ENCODE measurements at regions not wholly inside any gene's neighbourhood (a gene's known extent, or its start where the extent isn't known, plus 50 kb on each side); places are given as distances from the start of the nearest gene placed in this dataset.
"Not testable (repeated sequence)": the region's sequence is repeated elsewhere in the genome, so short reads cannot be mapped to it uniquely, and the experiment has no call there.

DNA sequence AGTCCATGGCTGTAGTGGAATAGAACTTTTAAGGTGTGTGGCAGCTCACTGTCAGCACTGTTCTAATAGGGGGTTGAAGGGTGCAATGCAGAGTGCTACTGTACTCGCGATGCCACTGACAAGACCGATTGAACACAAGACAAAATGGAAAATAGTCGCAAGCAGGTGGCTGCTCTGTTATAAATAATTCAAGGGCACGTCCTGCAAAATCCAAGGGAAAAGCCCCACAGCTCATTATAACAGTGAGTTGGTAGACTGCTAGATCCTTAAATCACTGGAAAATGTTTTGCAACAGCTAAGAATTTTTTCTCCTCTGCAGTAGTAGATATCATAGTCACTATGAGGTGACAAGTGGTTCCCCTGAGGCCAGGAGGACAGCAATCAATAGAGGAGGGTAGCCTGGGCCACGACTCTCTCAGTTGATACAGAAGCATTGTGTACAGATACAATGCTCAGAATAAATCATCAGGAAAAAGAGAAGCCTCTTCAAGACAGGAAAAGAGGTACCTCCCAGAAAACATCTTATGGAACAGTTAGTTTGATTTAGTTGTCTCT, 926.3 kb downstream of the TLE4 start:
- no peak for DNase-seq (ENCODE audit: low read depth in 4 of 4, low spot score in 1 of 4)

DNA sequence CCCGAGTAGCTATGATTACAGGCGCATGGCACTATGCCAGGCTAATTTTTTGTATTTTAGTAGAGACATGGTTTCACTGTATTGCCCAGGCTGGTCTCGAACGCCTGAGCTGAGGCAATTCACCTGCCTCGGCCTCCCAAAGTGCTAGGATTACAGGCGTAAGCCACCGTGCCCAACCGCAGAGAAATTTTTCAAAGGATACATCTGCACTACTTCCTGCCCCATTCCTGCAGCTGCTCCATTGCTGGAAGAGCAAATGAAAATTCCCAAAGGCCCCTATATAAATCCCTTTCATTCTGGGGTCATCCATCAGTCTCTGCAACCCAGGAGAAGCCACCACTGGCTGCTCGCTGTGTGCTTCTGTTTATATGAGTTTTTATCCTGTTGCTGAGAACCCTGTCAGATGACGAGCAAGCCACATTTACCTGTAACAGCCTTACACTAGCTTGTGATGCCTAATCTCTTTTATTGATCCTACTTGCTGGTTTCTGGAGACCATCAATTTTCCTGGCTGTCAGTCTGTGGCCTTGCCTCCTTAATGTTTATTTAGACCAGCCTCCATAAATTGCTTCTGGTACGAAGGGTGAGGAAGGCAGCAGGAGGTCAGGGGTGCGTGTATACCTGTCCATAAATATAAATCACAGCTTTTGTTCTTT, 925.3 kb downstream of the TLE4 start:
- DNase-seq (ENCODE audit: low read depth in 4 of 4, low spot score in 1 of 4): no peak

DNA sequence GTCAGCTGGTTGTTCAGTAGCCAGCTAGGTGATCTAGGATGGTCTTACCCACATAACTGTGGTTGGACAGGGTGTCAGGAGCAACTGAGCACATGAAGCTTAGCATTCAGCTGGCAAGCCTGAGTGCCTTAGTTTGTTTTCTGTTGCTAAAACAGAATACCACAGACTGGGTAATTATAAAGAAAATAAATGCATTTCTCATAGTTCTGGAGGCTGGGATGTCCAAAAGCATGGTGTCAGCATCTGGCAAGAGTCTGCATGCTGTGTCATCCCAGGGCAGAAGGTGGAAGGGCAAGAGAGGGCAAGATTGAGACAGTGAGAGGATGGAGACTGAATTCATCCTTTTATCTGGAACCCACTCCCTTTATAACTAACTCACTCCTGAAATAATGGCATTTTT, 921.5 kb downstream of the TLE4 start:
- DNase-seq (ENCODE audit: low read depth in 4 of 4, low spot score in 1 of 4): no peak

DNA sequence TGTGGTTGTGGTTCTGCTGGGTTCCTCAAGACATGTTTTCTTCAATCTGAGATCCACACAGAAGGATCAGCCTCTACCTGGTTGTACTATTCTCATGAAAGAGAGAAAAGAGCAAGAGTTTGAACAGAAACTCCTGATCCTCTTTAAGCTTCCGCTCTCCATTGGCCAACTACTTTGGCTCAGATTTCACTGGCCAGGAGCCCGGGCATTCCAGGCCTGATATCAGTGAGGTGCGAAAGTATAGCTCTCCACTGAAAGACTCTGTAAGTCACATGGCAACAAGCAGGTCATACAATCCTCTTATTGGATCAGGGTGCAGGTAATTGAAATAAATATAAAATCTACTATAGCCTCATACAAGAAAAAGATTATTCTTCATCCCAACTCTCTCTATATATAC, 920.5 kb downstream of the TLE4 start:
- DNase-seq (ENCODE audit: low read depth in 4 of 4, low spot score in 1 of 4): no peak

GRCh38 chr9:80491086-80491696, 919.4 kb downstream of the TLE4 start:
- DNase-seq (ENCODE audit: low read depth in 4 of 4, low spot score in 1 of 4): no peak

DNA sequence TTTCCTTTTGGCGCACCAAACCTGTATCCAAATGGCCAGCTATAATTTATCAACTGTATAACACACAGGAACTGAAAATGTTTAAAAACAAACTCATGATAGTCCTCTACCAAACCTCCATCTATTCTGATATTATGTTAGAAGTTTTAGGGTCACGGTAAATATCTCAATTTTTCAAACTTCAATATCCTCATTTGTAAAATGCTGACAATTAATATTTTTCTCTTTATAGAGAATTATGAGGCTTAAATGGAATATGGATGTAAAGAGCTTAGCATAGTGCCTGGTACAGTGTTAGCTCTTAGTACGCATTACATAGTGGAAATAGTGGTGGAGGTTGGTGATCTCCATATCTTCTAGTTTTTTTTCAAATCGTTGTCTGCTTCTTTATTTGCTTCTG, 917.6 kb downstream of the TLE4 start:
- no peak for DNase-seq (ENCODE audit: low read depth in 4 of 4, low spot score in 1 of 4)

GRCh38 chr9:80485420-80486250, 913.9 kb downstream of the TLE4 start:
- no peak for DNase-seq (ENCODE audit: low read depth in 4 of 4, low spot score in 1 of 4)

- DNase-seq (ENCODE audit: low read depth in 4 of 4, low spot score in 1 of 4): not testable (repeated sequence)
These were observed 910.5 kb downstream of the TLE4 start for GRCh38 chr9:80482251-80482650.

- no peak for DNase-seq (ENCODE audit: low read depth in 4 of 4, low spot score in 1 of 4)
These were observed 895.9 kb downstream of the TLE4 start for GRCh38 chr9:80467632-80468031.

DNA sequence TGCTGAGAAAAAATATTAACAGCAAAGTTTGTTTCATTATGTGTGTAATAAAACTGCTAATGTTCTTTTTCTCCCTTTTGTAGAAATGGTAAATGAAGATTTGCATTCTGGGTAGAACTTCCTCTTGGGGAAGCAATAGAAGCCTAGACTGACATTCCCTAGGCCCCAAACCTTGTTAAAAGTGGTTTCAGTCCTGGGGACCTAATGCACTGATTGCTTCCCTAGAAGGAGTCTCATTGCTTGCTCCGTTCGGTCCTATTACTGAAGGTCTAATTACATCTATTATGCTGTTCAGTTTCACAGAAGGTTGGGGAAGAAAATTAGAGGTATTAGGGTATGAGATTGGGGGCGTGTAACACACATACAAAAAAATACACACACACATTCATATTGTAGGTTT, 893.8 kb downstream of the TLE4 start:
- no peak for DNase-seq (ENCODE audit: low read depth in 4 of 4, low spot score in 1 of 4)

DNA sequence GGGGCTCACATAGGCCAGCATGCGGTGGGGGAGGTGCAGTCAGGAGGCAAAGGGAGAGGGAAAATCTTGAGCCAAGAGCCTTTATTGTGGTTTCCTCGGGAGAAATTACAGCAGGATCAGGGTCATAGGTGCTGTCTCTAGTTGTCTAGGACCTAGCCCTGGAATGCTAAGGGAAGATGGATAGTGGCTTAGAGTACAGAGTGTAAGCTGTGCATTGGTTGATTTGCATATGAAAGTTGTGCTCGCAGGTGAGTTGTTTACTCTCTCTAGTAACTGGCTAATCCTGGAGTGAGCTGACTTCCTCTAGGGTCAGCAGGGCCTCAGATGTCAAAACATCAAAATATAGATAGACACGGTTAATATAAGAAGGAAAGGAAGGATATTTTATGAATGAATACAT, 877.7 kb downstream of the TLE4 start:
- DNase-seq (ENCODE audit: low read depth in 4 of 4, low spot score in 1 of 4): no peak

DNA sequence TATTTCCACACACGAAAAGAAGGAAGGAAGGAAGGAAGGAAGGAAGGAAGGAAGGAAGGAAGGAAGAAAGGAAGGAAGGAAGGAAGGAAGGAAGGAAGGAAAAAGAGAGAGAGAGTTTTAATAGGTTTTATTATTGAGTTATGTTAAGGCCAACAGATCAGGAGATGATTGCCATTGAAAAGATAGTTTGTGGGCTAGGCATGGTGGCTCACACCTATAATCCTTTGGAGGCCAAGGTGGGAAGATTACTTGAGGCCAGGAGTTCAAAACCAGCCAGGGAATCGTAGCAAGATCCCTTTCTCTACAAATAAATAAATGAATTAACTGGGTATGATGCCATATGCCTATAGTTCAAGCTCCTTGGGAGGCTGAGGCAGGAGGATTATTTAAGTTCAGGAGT, 877.2 kb downstream of the TLE4 start:
- no peak for DNase-seq (ENCODE audit: low read depth in 4 of 4, low spot score in 1 of 4)

GRCh38 chr9:80447876-80448275, 876.1 kb downstream of the TLE4 start:
- no peak for DNase-seq (ENCODE audit: low read depth in 4 of 4, low spot score in 1 of 4)

DNA sequence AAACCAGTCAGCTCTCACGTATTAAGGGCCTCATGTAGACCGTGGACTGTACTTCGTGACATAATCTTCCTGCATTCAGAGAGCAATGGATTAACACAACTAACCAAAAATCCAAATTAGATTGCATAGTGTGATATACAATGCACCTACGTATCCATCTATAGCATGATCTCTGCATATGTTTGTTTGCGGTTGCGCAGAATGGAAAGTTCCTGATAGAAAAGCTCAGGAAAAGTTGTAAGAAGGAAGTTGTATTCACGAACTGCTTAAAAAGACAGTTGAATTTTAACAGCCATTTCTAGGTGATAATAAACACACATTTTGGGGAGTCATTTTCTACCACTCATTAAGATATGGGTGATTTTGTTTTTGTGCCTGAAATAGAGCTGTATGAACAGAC, 869.0 kb downstream of the TLE4 start:
- DNase-seq (ENCODE audit: low read depth in 4 of 4, low spot score in 1 of 4): no peak

DNA sequence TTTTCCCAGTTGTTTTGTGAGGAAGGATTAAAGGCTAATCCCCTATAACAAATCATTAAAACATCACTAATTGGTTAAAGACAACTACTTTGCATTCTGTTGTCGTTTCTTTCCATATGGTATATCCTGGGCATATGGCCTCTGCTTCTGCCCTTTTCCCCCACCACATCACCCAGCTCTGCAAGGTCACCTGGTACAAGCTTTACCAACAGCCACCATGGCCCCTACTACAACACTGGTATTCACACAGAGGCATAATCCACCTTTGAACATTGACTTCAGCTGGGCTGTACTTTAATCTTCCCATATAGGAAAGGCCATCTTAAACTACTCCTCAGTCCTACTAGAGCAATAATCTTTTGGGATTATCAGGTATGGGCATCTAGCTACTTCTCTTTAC, 866.1 kb downstream of the TLE4 start:
- DNase-seq (ENCODE audit: low read depth in 4 of 4, low spot score in 1 of 4): no peak

DNA sequence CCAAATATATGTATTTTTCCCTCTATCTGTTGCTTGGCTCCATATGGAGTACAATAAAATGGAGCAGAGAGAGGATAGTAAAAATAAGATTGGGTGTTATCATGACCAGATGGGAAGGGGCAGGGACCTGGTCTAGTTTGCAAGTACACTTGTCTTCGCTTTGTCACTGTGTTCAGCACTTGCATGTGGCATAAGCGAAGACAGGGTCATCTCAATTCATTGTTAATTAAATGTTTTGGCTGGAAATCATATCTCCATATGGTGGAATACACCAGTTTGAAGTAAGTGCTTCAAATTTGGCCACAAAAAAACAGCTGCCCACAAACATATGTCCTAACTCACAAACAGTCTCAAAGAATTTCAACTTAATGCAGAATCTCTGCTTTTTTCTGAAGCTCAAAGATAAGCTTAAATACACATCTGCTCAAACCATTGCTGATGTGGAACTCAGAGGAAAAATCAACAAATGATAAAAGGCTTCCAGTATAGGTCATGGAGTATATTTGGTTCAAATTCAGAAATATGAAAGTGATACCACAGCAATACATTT, 865.4 kb downstream of the TLE4 start:
- no peak for DNase-seq (ENCODE audit: low read depth in 4 of 4, low spot score in 1 of 4)

GRCh38 chr9:80435591-80435990, 863.8 kb downstream of the TLE4 start:
- DNase-seq (ENCODE audit: low read depth in 4 of 4, low spot score in 1 of 4): no peak

- no peak for DNase-seq (ENCODE audit: low read depth in 4 of 4, low spot score in 1 of 4)
These were observed 855.2 kb downstream of the TLE4 start for GRCh38 chr9:80426992-80427391.

DNA sequence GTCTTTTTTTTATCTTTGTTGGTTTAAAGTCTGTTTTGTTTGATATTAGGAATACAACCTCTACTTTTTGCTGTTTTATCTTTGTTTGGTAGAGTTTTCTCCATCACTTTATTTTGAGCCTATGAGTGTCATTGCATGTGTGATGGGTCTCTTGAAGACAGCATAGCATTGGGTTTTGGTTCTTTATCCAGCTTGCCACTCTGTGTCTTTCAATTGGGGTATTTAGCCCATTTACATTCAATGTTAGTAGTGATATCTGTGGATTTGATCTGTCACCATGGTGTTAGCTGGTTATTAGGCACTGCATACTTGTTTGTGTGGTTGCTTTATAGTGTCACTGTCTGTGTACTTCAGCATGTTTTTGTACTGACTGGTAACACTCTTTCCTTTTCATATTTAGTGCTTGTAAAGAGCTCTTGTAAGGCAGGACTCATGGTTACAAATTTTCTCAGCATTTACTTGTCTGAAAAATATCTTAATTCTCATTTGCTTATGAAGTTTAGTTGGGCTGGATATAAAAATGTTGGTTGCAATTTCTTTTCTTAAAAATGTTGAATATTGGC, 845.5 kb downstream of the TLE4 start:
- DNase-seq (ENCODE audit: low read depth in 4 of 4, low spot score in 1 of 4): no peak

GRCh38 chr9:80410106-80410505, 838.3 kb downstream of the TLE4 start:
- no peak for DNase-seq (ENCODE audit: low read depth in 4 of 4, low spot score in 1 of 4)

GRCh38 chr9:80407220-80407619, 835.5 kb downstream of the TLE4 start:
- DNase-seq (ENCODE audit: low read depth in 4 of 4, low spot score in 1 of 4): no peak
